ENCODE measurements at regions not wholly inside any gene's neighbourhood (a gene's known extent, or its start where the extent isn't known, plus 50 kb on each side); places are given as distances from the start of the nearest gene placed in this dataset.
"Not testable (repeated sequence)": the region's sequence is repeated elsewhere in the genome, so short reads cannot be mapped to it uniquely, and the experiment has no call there.

- H3K4me3 ChIP-seq (ENCODE audit: low read depth, low read length): no peak overlapping the region
- no peak overlapping the region for H3K27ac ChIP-seq
- DNase-seq: no peak
- no peaks in the 10 kb centered on the region for H3K9me3 ChIP-seq (ENCODE audit: severe bottlenecking)
- no peaks in the 10 kb centered on the region for H3K27me3 ChIP-seq (ENCODE audit: insufficient read depth, low read depth, severe bottlenecking)
- H3K36me3 ChIP-seq: no peaks in the 10 kb centered on the region
- no peak for TF ChIP-seq CTCF (IDR thresholded peaks at IDR 0.05; ENCODE audit: low read depth, low read length)
Measured at GRCh38 chr1:204780630-204781029, 90.0 kb upstream of the NFASC start.

- H3K9me3 ChIP-seq (ENCODE audit: severe bottlenecking): no peaks in the 10 kb centered on the region
- H3K36me3 ChIP-seq: no peaks in the 10 kb centered on the region
- DNase-seq: no peak
- TF ChIP-seq CTCF (IDR thresholded peaks at IDR 0.05; ENCODE audit: low read depth, low read length): no peak
- H3K27ac ChIP-seq: no peak overlapping the region
- no peaks in the 10 kb centered on the region for H3K27me3 ChIP-seq (ENCODE audit: insufficient read depth, low read depth, severe bottlenecking)
- no peak overlapping the region for H3K4me3 ChIP-seq (ENCODE audit: low read depth, low read length)
Measured at GRCh38 chr1:204782118-204782700, 88.5 kb upstream of the NFASC start.

- H3K9me3 ChIP-seq (ENCODE audit: severe bottlenecking); H3K27me3 ChIP-seq (ENCODE audit: insufficient read depth, low read depth, severe bottlenecking); H3K4me3 ChIP-seq (ENCODE audit: low read depth, low read length); H3K27ac ChIP-seq; DNase-seq; H3K36me3 ChIP-seq: not testable (repeated sequence)
Measured at GRCh38 chr1:204785023-204785422, 85.6 kb upstream of the NFASC start.

- H3K4me3 ChIP-seq (ENCODE audit: low read depth, low read length): no peak overlapping the region
- TF ChIP-seq CTCF (IDR thresholded peaks at IDR 0.05; ENCODE audit: low read depth, low read length): no peak
- H3K9me3 ChIP-seq (ENCODE audit: severe bottlenecking): no peaks in the 10 kb centered on the region
- no peak overlapping the region for H3K27ac ChIP-seq
- no peaks in the 10 kb centered on the region for H3K27me3 ChIP-seq (ENCODE audit: insufficient read depth, low read depth, severe bottlenecking)
- no peaks in the 10 kb centered on the region for H3K36me3 ChIP-seq
- DNase-seq: no peak
Measured at GRCh38 chr1:204788470-204788869, 82.2 kb upstream of the NFASC start.

- Histone ChIP-seq H3K27ac (no peak overlapping the region), H3K36me3 (no peaks in the 10 kb centered on the region), H3K4me3 (ENCODE audit: low read depth, low read length) (no peak overlapping the region), H3K27me3 (ENCODE audit: insufficient read depth, low read depth, severe bottlenecking) (no peaks in the 10 kb centered on the region), H3K9me3 (ENCODE audit: severe bottlenecking) (peaks cover under 1% of the 10 kb centered on the region)
- TF ChIP-seq CTCF (IDR thresholded peaks at IDR 0.05; ENCODE audit: low read depth, low read length): peak; percentile 100
- peak; percentile 98 for DNase-seq
Measured at GRCh38 chr1:204791453-204792353, 79.0 kb upstream of the NFASC start.

GRCh38 chr1:204792354-204792692 is 78.3 kb upstream of the NFASC start:
- Histone ChIP-seq H3K36me3 (no peaks in the 10 kb centered on the region), H3K27me3 (ENCODE audit: insufficient read depth, low read depth, severe bottlenecking) (no peaks in the 10 kb centered on the region), H3K27ac (no peak overlapping the region), H3K9me3 (ENCODE audit: severe bottlenecking) (peaks cover 5% of the 10 kb centered on the region), H3K4me3 (ENCODE audit: low read depth, low read length) (no peak overlapping the region)
- DNase-seq: no peak
- TF ChIP-seq CTCF (IDR thresholded peaks at IDR 0.05; ENCODE audit: low read depth, low read length): no peak

Data from WERI-Rb-1 (cell line).